ENCODE measurements at regions not wholly inside any gene's neighbourhood (a gene's known extent, or its start where the extent isn't known, plus 50 kb on each side); places are given as distances from the start of the nearest gene placed in this dataset.

DNA sequence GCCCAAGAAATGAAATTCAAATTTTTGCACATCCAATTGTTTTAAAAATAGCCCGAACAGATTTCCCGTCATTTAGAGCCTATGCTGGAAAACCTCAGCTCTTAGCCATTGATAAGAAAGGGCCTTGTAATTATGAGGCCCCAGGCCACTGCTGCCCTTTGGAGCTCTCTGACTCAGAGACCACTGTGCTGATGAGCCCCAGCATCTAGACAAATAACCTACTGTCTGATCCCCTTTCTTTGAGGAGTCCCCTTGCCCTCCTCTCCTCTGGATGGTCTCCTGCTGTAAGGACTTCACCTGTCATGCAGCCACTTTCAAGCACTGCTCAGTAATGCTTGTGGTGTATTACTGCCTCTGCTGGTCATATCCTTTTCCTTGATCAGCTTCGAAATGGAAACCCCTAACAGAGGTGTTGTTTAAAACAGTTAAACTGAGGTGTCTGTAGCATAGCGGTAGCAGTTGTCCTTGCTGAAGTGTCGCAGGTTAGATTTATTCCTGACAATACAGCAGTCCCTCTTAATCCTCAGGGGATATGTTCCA is 159.9 kb upstream of the SRRM4 start:
- no peak for TF ChIP-seq SIRT6 (IDR thresholded peaks at IDR 0.05; ENCODE audit: low read length)
- peak; percentile 67 to 76 for TF ChIP-seq RAD21 (IDR thresholded peaks at IDR 0.05 in 1 of 2, conservative IDR thresholded peaks at IDR 0.05 in 1 of 2; ENCODE audit: low read depth in 2 of 2, low read length in 2 of 2)
- TF ChIP-seq, protein P1, sequence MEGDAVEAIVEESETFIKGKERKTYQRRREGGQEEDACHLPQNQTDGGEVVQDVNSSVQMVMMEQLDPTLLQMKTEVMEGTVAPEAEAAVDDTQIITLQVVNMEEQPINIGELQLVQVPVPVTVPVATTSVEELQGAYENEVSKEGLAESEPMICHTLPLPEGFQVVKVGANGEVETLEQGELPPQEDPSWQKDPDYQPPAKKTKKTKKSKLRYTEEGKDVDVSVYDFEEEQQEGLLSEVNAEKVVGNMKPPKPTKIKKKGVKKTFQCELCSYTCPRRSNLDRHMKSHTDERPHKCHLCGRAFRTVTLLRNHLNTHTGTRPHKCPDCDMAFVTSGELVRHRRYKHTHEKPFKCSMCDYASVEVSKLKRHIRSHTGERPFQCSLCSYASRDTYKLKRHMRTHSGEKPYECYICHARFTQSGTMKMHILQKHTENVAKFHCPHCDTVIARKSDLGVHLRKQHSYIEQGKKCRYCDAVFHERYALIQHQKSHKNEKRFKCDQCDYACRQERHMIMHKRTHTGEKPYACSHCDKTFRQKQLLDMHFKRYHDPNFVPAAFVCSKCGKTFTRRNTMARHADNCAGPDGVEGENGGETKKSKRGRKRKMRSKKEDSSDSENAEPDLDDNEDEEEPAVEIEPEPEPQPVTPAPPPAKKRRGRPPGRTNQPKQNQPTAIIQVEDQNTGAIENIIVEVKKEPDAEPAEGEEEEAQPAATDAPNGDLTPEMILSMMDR (IDR thresholded peaks at IDR 0.05; ENCODE audit: control extremely low read depth in 1 of 3, insufficient read depth in 1 of 3, low read depth in 1 of 3, low read length in 3 of 3): peak in 2 of 3 experiments; percentile 62 to 69; a peak in 3 of 4 replicates
- peaks cover 0 to 4% (median 2%) of the 10 kb centered on the region in 4 experiments; a peak in 1 of 7 replicates for H3K4me1 ChIP-seq (replicated peaks in 1 of 4; ENCODE audit: control insufficient read depth in 3 of 4, insufficient read depth in 4 of 4, low read length in 3 of 4)
- H2BK120ac ChIP-seq (replicated peaks; ENCODE audit: low read depth, low read length): no peak overlapping the region
- no peak overlapping the region for H3K9ac ChIP-seq (replicated peaks in 1 of 4; ENCODE audit: extremely low read depth in 1 of 4, low read depth in 3 of 4, low read length in 3 of 4)
- no peak overlapping the region for H3K4me2 ChIP-seq (ENCODE audit: insufficient read depth in 1 of 2, low read depth in 2 of 2, low read length in 2 of 2)
- no peak overlapping the region for H3K27ac ChIP-seq (ENCODE audit: low read depth, low read length)
- H3K56ac ChIP-seq (replicated peaks; ENCODE audit: insufficient read length, low read depth, low read length): no peak overlapping the region
- no peak overlapping the region for H3K18ac ChIP-seq (ENCODE audit: extremely low read depth, low read length)
- ChIA-PET POLR2A (ENCODE audit: partially characterized antibody) (no interaction called here), CTCF (ENCODE audit: partially characterized antibody) (interaction anchor here (0.7 to 2.1 kb wide), 18 partner anchors 9 to 399 kb away, joined by 3 to 6 read pairs (median 3); no protein-coding TSS in a partner anchor)
- no peaks in the 10 kb centered on the region for H3K36me3 ChIP-seq (ENCODE audit: control insufficient read depth in 2 of 4, insufficient read depth in 4 of 4, low read length in 3 of 4)
- no peak overlapping the region for H2BK5ac ChIP-seq (ENCODE audit: low read depth, low read length)
- no peak overlapping the region for H2BK20ac ChIP-seq (ENCODE audit: low read length)
- H4K20me1 ChIP-seq (replicated peaks in 1 of 2; ENCODE audit: control insufficient read depth in 1 of 2, insufficient read depth in 2 of 2, low read length in 2 of 2): no peaks in the 10 kb centered on the region
- no peak overlapping the region for H4K5ac ChIP-seq (ENCODE audit: insufficient read length, low read depth, low read length)
- WGBS, 2 experiments (ENCODE audit: extremely low coverage in 1 of 2, insufficient coverage in 1 of 2, insufficient read length in 1 of 2, insufficient replicate concordance in 2 of 2, low coverage in 1 of 2, low lambda C conversion rate in 2 of 2, missing lambda C conversion rate in 1 of 2): 83% methylated on average over 5 of the region's 5 CpGs; no CpG with 5 or more reads in 1 of the 2 experiments
- H4K91ac ChIP-seq (replicated peaks; ENCODE audit: insufficient read length, low read length): no peak overlapping the region
- no peaks in the 10 kb centered on the region for H3K23me2 ChIP-seq (ENCODE audit: low read depth, low read length)
- no peak overlapping the region for H2BK15ac ChIP-seq (ENCODE audit: low read length)
- no peak overlapping the region for H3K4ac ChIP-seq (replicated peaks; ENCODE audit: insufficient read length, low read depth, low read length)
- H2AK5ac ChIP-seq (ENCODE audit: low read depth, low read length): no peak overlapping the region
- DNase-seq (ENCODE audit: low read depth in 1 of 2, low spot score in 2 of 2) (no peak), FAIRE-seq (peak; percentile 73)
- no peaks in the 10 kb centered on the region for H3K79me2 ChIP-seq (ENCODE audit: control insufficient read depth in 1 of 2, insufficient read depth in 2 of 2, low read length in 2 of 2)
- no peak overlapping the region for H2BK12ac ChIP-seq (ENCODE audit: low read depth, low read length)
- no peak overlapping the region for H2AFZ ChIP-seq (ENCODE audit: low read length)
- no peaks in the 10 kb centered on the region for H3K27me3 ChIP-seq (replicated peaks in 1 of 4; ENCODE audit: control insufficient read depth in 3 of 4, extremely low read depth in 1 of 4, insufficient read depth in 3 of 4, low read length in 3 of 4)
- H3K14ac ChIP-seq (ENCODE audit: insufficient read length): no peak overlapping the region
- no peak overlapping the region for H3K23ac ChIP-seq (ENCODE audit: insufficient read length)
- no peak overlapping the region for H4K8ac ChIP-seq (ENCODE audit: extremely low read depth, insufficient read depth, low read length)
- no peak overlapping the region for H3K4me3 ChIP-seq (ENCODE audit: extremely low read depth in 1 of 4, insufficient read depth in 2 of 4, low read depth in 3 of 4, low read length in 4 of 4)
- H3K79me1 ChIP-seq (ENCODE audit: low read depth, low read length): no peaks in the 10 kb centered on the region
- no peaks in the 10 kb centered on the region; a peak in 1 of 4 replicates for H3K9me3 ChIP-seq (ENCODE audit: insufficient read depth in 2 of 2, low read depth in 1 of 2, low read length in 1 of 2)
